Mucosa of rectum (tissue), 2 donors: ENCODE measurements at regions not wholly inside any gene's neighbourhood (a gene's known extent, or its start where the extent isn't known, plus 50 kb on each side); places are given as distances from the start of the nearest gene placed in this dataset.

Experiments
- H3K27ac ChIP-seq, 2 donors: one replicate each; pipeline ENCODE4 v1.7.0; 2013; ENCODE audit warnings: inconsistent platforms in 2 of 2, low read depth in 2 of 2, low read length in 2 of 2
- H3K27me3 ChIP-seq, 2 donors: one replicate each; pipeline ENCODE4 v1.7.0; 2013; ENCODE audit warnings: low read length in 2 of 2; ENCODE audit not compliant: control insufficient read depth in 2 of 2, insufficient read depth in 2 of 2
- H3K36me3 ChIP-seq, 2 donors: one replicate each; pipeline ENCODE4 v1.7.0; 2013; ENCODE audit warnings: low read length in 2 of 2; ENCODE audit not compliant: control insufficient read depth in 2 of 2, insufficient read depth in 2 of 2
- H3K4me1 ChIP-seq, 2 donors: one replicate each; pipeline ENCODE4 v1.7.0; 2013; ENCODE audit warnings: low read length in 2 of 2, mild to moderate bottlenecking in 1 of 2; ENCODE audit not compliant: control insufficient read depth in 2 of 2, insufficient read depth in 2 of 2
- H3K4me3 ChIP-seq, 2 donors: one replicate each; pipeline ENCODE4 v1.7.0; 2013; ENCODE audit warnings: low read length in 2 of 2
- H3K9ac ChIP-seq, 2 donors: one replicate each; pipeline ENCODE4 v1.7.0; 2013; ENCODE audit warnings: low read length in 2 of 2, low read depth in 1 of 2, mild to moderate bottlenecking in 1 of 2
- H3K9me3 ChIP-seq, 2 donors: one replicate each; pipeline ENCODE4 v1.7.0; 2013; ENCODE audit warnings: low read length in 2 of 2; ENCODE audit not compliant: control insufficient read depth in 2 of 2
- donor health status: healthy.
- donor health status: Normal muscosa, but diverticular disease.

- Histone ChIP-seq H3K9me3 (no peaks in the 10 kb centered on the region), H3K4me1 (peaks cover 3 to 27% of the 10 kb centered on the region in 2 donors), H3K27ac (peak overlapping the region; percentile 52 to 82), H3K9ac (no peak overlapping the region), H3K27me3 (no peaks in the 10 kb centered on the region), H3K36me3 (no peaks in the 10 kb centered on the region), H3K4me3 (no peak overlapping the region)
Observed at GRCh38 chr1:182217967-182218366, 156.5 kb upstream of the ZNF648 start.

DNA sequence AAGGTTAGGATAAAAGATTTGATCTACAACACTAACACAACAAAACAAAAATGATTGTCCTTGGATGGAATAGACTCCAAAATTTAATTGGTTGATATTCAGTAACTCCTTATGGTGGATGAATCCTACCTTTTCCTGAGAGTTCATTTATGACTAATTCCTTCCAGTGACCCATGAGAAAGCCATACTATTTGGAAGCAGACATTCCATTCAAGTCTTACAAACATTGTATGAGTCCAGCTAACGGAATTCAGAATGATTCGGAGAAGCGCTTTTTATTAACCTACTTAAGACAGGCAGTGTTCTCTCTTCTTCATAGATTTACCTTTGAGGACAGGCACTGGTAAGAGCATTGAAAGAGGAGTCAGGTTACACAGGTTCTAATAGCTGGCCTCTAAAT, 155.6 kb upstream of the ZNF648 start:
- H3K9me3 ChIP-seq: no peaks in the 10 kb centered on the region
- no peak overlapping the region for H3K4me3 ChIP-seq
- peak overlapping the region in 1 of 2 donors; percentile 90 for H3K27ac ChIP-seq
- H3K27me3 ChIP-seq: no peaks in the 10 kb centered on the region
- H3K36me3 ChIP-seq: no peaks in the 10 kb centered on the region
- peaks cover 3 to 27% of the 10 kb centered on the region in 2 donors for H3K4me1 ChIP-seq
- no peak overlapping the region for H3K9ac ChIP-seq

- Histone ChIP-seq H3K27me3 (no peaks in the 10 kb centered on the region), H3K4me3 (peak overlapping the region in 1 of 2 donors; percentile 16), H3K27ac (peak overlapping the region; percentile 69 to 90), H3K9me3 (no peaks in the 10 kb centered on the region), H3K36me3 (no peaks in the 10 kb centered on the region), H3K4me1 (peaks cover 3 to 27% of the 10 kb centered on the region in 2 donors), H3K9ac (no peak overlapping the region)
Observed at GRCh38 chr1:182215764-182216163, 154.3 kb upstream of the ZNF648 start.

DNA sequence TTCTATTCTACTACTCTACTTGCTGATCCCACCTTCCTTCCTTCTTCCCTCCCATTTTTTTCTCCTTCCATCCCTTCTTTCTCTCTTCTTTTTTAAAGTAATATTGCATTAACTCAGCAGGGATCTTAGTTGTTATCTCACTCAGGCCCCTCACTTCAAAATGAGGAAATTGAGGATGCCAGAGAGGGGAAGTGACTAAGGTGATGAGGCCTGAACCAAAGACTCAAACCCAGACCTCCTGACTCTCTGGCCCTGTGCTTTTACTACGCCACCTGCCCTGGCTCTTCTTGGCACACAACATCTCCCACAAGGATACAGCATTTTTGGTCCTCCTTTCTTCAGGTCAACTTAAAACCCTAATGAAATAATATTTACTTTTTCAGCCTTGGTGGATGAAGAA, 151.7 kb upstream of the ZNF648 start:
- H3K4me1 ChIP-seq: peaks cover 3 to 20% of the 10 kb centered on the region in 2 donors

GRCh38 chr1:182211386-182211785, 149.9 kb upstream of the ZNF648 start:
- no peak overlapping the region for H3K27ac ChIP-seq
- H3K4me1 ChIP-seq: peaks cover 3 to 10% of the 10 kb centered on the region in 2 donors
- H3K9ac ChIP-seq: no peak overlapping the region
- no peaks in the 10 kb centered on the region for H3K9me3 ChIP-seq
- no peak overlapping the region for H3K4me3 ChIP-seq
- H3K36me3 ChIP-seq: no peaks in the 10 kb centered on the region
- H3K27me3 ChIP-seq: no peaks in the 10 kb centered on the region

More for the DNA sequence above, 151.7 kb upstream of the ZNF648 start:
- Histone ChIP-seq H3K36me3 (no peaks in the 10 kb centered on the region), H3K27ac (no peak overlapping the region), H3K9ac (no peak overlapping the region), H3K4me3 (no peak overlapping the region), H3K27me3 (no peaks in the 10 kb centered on the region), H3K9me3 (no peaks in the 10 kb centered on the region)

DNA sequence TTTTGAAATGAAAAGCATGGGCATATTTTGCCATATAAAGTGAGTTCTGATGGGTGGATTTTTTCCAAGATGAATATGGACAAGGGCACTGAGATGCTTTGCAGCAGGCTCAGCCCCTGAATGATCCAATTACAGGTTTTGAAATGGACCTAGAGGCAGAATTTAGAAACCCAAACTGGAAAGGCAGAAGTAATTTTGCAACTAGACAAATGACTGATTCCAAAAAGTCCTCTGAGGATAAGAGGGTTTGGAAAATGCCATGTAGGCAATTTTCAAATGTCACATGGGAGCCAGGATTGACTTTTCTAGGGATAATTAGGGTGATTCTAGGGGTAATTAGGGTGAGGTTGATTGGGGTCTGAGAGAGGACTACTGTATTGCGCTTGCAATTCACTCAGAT, 148.9 kb upstream of the ZNF648 start:
- Histone ChIP-seq H3K9ac (no peak overlapping the region), H3K36me3 (no peaks in the 10 kb centered on the region), H3K9me3 (no peaks in the 10 kb centered on the region), H3K4me3 (no peak overlapping the region), H3K27me3 (no peaks in the 10 kb centered on the region), H3K4me1 (peaks cover under 1 to 3% of the 10 kb centered on the region in 2 donors), H3K27ac (no peak overlapping the region)

GRCh38 chr1:182207300-182207699, 145.8 kb upstream of the ZNF648 start:
- Histone ChIP-seq H3K9ac (no peak overlapping the region), H3K27ac (peak overlapping the region in 1 of 2 donors; percentile 32), H3K36me3 (no peaks in the 10 kb centered on the region), H3K27me3 (no peaks in the 10 kb centered on the region), H3K4me3 (no peak overlapping the region), H3K9me3 (no peaks in the 10 kb centered on the region), H3K4me1 (no peaks in the 10 kb centered on the region)

DNA sequence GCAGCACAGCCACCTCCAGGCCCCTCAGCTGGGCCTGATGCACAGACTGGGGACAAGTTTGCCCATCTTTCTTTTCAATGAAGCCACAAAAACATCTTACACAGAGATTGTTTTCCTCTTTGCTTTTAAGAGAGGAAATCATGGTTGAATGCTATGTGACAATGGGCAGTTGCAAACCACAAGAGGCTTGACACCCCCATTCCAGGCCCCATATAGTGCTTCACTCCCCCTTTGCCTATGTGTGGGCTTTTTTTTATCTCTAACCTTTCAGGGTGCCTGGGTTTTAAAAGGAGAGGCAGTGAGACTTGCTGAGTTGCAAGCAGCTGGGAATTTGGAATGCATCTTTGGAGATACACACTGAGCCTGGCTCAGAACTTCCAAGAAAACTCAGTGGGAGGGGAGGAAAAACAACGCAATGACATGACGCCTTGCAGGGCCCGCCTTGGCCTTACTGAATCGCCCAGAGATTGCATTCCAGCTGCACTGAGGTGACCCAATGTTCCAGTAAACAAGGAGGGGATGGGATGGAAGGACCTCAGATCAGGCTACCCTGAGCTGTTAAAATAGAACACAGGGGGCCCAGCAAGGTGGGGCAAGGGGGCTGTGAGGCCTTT, 145.2 kb upstream of the ZNF648 start:
- no peaks in the 10 kb centered on the region for H3K36me3 ChIP-seq
- no peak overlapping the region for H3K9ac ChIP-seq
- H3K27me3 ChIP-seq: no peaks in the 10 kb centered on the region
- H3K27ac ChIP-seq: peak overlapping the region; percentile 1 to 32
- no peaks in the 10 kb centered on the region for H3K9me3 ChIP-seq
- H3K4me3 ChIP-seq: no peak overlapping the region
- H3K4me1 ChIP-seq: no peaks in the 10 kb centered on the region

DNA sequence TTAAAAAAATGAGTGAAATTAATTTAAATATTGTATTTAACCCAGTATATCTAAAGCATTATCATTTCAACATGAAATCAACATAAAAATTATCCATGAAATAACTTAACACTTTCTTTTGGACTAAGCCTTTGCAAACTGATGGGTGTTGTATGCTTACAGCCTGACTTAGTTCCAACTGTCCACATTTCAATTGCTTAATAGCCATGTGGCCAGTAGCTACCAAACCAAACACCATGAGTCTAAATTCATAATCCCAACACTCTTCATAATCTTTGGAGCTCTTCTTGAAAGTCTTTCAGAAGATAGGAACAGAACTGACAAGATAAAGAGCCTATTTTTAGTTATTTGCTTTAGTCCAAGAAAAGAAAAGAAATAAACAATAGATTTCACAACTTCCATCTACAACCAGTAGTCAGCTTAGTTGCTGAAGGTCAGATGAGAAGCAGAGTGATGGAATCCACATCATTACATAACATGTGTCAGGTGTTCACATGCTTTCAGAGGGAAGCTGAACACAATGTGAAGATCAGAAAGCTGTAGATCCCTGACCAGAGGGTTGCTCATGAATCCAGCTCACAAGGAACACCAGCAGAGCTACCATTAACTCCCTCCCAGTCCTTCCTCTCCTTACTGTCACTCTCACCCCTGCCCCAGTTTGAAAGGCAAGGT, 144.0 kb upstream of the ZNF648 start:
- Histone ChIP-seq H3K36me3 (no peaks in the 10 kb centered on the region), H3K27ac (no peak overlapping the region), H3K27me3 (no peaks in the 10 kb centered on the region), H3K4me3 (no peak overlapping the region), H3K4me1 (no peaks in the 10 kb centered on the region), H3K9me3 (no peaks in the 10 kb centered on the region), H3K9ac (no peak overlapping the region)

DNA sequence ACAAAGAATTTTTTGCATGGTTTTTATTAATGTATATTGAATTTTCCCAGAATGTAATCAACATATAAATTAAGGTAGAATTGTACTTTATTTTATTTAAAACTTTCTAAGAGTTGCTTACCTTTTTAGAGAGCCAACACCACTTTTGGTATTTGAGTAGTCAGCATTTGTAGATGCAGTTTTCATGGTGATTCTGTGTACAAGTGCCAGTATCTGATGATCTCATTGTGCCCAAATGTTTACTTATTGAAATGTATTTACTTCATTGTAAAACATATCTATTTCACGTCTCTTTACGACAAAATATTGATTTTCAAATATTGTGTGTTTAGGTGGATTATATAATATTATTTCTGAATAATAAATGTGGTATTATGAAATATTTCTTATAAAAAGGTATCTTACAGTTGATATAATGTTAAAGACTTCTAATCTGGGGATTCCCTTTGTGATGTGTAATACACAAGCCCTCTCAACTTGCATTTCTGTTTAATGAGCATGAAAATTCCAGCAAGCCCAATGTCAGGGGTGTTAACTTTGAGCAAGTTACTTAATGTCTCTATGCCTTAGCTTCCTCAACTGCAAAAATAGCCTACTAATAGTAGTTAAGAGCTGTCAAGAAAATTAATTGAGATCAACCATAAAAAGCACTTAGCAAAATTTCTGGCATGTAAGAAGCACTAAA, 141.8 kb upstream of the ZNF648 start:
- Histone ChIP-seq H3K9ac (no peak overlapping the region), H3K27me3 (no peaks in the 10 kb centered on the region)

More for the DNA sequence above, 141.8 kb upstream of the ZNF648 start:
- Histone ChIP-seq H3K4me1 (no peaks in the 10 kb centered on the region), H3K9me3 (no peaks in the 10 kb centered on the region), H3K27ac (no peak overlapping the region), H3K4me3 (no peak overlapping the region), H3K36me3 (no peaks in the 10 kb centered on the region)
